GM18519 (cell line): ENCODE measurements at regions not wholly inside any gene's neighbourhood (a gene's known extent, or its start where the extent isn't known, plus 50 kb on each side); places are given as distances from the start of the nearest gene placed in this dataset.
"Not testable (repeated sequence)": the region's sequence is repeated elsewhere in the genome, so short reads cannot be mapped to it uniquely, and the experiment has no call there.

ENCODE experiments used
- ATAC-seq: cut with Tn5 transposase; IDR thresholded peaks from one replicate; pipeline ENCODE4 v1.9.1; 2021; ENCODE audit warnings: mild to moderate bottlenecking, moderate library complexity; ENCODE audit not compliant: unreplicated experiment, low FRiP score

DNA sequence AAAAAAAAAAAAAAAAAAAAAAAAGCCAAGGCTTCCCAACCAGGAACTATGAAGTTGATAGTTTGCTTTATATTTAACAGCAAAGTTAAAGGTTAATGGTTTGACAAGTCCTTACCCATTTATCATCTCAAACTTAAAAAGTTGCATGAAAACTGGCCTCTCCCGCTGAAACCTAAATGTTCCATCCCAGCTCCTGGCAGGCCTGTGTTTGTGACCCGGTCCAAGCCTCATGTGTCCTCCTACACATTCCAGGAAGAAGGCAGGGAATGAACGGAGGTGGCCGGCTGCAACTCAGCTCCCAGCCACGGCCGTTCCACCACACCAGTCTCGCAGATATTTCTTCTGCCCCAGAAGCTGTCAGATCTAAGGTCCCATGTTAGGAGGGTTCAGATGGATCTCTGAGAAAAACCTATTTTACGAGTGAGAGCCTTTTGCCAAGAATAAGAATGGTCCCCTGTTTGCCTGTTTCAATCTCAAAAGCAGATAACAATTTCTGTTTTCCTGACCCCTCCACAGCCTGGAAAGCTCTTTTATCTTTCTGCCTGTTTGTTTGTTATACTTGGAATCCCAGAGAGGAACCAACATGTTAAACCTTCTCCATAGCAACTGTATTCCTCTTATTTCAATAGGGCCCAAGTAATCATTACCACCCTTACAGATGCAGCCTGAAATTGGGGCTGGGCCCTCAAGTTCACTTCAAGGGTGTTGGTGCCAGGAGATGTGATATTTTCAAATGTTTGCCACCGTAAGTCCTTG lies 56.5 kb downstream of the KCTD12 start:
- ATAC-seq, result no peak

DNA sequence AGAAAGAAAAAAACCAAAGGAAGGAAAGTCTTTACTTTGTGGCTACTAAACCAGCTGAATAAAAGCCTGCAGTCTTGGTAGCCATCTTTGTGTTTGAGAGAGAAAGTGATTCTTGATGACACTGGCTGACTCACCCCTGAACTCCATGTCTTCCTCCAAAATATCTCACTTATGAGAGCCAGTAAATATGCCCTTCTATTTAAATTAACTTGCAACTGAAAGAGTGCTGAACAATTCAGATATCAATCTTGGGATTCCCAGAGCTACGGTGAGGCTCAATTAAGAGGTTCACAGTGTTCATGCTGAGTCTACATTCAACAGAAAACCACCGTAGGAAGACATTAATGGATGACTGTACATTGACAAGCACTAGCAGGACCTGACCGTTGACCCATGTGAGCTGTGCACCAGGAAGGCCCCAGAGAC lies 57.9 kb downstream of the KCTD12 start:
- ATAC-seq, result peak; percentile 83

DNA sequence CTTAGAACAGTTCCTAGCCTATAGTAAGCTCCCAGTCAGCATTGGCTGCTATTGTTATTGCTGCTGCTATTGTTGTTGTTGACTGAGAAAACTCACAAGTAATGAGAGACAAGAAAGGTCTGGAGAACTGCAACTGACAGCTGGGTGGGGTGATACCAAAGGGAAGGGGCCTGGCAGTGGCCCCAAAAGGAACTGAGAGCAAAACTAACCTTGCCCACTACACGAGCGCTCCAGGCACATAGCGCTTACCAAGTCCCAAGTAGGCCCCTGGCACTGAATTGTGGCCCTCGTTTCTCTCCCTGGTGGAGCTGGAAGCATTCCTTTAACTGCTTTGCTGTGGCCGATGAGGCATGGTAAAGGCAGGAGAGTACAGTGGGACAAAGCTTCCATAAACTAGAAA lies 59.7 kb downstream of the KCTD12 start:
- ATAC-seq, result no peak

DNA sequence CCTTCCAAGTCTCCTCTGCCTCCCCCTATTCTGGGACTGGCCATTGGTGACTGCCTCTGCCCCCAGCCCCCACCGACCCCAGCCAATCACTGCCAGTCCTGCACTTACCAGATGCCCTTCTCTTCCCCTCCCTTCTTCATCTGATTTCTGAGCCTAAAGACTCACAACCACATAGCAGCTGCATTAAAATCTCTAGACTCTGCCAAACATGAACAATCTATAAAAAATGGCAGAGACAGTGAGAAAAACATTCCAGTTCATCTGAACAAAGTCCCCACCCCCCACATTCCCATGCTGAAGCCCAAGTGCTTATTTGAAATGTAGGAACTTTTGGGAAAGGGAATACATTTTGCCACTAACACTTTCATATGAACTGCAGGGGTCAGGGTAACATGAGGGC lies 60.8 kb downstream of the KCTD12 start:
- ATAC-seq, result no peak

DNA sequence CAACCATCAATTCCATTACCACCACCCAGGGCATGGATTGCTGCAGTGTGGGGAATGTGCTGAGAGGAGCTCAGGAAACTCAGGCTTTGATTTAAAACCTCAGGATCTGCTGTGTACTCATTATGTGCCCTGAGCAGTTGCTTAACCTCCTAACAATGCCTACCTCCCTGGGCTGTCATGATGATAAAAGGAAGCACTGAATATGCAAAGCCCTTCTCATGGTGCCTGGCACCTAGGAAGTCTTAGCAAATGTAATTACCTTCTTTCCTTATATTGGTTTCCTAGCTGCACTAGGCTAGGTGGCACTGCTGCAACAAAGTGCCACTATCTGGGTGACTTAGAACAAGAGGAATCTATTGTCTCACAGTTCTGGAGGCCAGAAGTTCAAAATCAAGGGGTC lies 62.2 kb downstream of the KCTD12 start:
- no peak for ATAC-seq

DNA sequence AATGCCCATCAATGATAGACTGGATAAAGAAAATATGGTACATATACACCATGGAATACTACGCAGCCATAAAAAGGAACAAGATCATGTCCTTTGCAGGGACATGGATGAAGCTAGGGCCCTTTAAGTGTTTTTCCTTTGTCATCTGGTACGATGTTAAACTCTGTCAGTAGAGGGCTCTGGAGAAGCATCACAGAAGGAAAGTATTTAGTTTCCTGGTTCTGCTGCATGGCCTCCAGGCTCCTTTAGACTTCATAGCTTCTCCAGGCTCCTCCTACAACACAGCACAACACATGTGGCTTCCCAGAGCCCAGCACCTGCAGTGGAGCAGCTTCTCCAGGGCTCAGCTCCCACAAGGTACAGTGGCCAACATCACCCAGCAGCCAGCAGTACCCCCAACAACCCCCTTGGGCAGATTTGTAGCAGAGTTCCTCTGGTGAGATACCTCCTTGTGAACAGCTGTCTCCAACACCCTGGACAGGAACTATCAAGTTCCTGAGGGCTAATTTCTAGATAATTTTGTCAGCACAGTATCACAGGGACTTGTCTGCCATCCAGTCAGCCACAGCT lies 63.4 kb downstream of the KCTD12 start:
- ATAC-seq, result peak; percentile 65

DNA sequence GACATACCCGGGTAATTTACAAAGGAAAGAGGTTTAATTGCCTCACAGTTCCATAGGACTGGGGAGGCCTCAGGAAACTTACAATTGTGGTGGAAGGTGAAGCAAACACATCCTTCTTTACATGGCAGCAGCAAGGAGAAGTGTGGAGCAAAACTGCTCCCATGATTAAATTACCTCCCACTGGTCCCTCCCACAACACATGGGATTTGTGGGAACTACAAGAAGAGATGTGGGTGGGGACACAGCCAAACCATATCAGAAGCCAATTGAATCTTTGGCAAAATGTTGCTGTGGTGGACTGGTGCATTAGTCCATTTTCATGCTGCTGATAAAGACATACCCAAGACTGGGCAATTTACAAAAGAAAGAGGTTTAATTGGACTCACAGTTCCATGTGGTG lies 65.0 kb downstream of the KCTD12 start:
- ATAC-seq, result not testable (repeated sequence)

DNA sequence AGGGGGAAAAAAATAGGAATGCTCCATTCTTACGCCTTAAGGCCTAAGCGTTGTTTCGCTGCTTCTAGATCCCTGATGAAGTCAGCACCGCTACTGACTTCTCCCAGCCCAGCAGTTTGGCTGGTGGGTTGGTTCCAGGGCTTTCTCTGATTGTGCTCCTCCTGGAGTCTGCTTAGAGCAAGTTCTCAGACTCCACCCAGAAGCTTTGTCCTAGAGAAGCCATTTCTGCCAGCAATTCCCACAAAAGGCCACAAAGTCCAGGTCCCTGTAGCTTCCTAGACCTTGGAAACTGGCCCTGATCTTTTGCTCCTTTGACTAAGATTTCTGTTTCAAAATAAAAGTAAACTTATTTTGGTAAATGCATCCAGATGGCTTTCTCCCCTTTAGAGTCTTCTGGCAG lies 65.4 kb downstream of the KCTD12 start:
- ATAC-seq, result no peak

DNA sequence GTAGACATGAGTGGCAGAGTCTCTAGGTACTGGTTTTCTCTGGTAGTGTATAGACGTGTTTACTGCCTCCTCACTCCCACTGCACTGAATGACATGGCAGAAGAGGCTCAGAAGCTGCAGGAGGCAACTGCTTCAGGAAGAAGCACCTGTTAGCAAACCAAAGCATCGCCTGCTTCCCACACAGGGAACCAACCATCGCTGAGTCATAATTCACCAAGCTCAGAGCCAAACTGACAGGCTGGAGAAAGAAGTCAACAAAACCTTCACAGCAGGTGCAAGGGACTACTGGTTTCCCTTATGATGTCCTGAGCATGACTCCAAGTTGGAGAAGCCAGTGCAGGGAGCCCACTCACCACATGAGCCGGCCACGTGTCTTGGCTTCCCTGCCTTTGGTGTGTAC lies 69.8 kb downstream of the KCTD12 start:
- no peak for ATAC-seq

DNA sequence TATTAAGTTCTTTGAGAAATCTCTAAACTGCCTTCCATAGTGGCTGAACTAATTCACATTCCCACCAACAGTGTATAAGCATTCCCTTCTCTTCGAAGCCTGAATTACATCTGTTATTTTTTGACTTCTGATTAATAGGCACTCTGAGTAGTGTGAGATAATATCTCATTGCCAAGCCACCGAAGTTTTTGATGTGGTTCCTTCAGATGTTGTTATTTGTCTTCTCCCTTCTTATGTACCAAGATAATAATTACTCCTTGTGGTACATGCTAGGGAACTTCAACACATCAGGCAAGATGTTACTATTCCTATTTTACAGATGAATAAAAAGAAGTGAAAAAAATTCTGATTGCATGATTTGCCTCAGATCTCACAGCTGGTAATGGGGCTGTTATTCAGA lies 70.9 kb downstream of the KCTD12 start:
- ATAC-seq, result no peak

DNA sequence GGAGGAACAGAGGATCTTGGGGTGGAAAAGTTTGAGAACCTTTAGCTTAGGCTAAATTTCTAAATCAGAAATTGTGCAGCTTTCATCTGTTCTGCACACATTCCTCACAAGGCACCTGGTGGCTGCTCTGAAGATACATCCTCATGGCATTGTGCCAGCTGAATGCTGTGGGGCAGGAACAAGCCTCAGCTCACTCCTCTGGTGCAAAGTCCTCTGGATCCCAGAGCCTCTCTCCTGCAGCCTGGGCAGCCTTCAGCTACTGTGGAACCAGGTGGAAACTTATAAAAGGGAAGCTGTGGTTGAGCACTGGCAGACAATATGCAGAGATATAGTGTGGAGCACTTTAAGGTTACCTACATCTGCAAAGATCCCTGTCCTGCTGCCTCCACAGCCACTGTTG lies 72.3 kb downstream of the KCTD12 start:
- ATAC-seq, result no peak

DNA sequence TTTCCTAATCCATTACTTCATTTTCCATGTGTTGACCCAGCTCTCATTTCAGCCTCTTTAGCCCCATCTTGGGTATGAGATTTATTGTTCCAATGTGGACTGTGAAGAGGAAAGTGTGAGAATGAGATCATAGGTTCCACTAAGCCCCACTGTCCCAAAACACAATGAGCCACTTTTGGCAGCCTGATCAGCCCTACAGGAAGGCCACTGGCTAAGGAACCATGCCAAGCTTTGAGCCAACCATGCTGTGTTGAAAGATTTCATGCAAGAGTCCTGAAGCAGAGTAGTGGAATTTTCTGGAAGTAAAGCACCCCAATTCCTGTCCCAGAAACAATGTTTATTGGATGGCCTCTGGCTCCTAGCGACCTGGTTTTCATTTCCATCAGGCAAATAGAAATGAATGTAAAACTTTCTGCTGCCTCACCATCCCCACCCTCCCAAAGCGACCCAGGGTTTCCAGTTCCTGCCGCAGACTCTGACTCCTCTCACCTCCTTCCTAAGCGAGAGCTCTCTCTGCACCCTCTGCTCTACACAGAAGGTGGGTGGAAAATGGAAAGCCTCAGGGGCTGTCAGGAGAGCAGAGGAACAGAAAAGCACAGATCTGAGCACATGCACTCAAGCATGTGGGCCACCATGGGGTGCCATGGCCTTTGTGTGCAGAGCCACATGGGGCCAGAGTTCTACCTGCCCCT lies 73.1 kb downstream of the KCTD12 start:
- ATAC-seq, result no peak

DNA sequence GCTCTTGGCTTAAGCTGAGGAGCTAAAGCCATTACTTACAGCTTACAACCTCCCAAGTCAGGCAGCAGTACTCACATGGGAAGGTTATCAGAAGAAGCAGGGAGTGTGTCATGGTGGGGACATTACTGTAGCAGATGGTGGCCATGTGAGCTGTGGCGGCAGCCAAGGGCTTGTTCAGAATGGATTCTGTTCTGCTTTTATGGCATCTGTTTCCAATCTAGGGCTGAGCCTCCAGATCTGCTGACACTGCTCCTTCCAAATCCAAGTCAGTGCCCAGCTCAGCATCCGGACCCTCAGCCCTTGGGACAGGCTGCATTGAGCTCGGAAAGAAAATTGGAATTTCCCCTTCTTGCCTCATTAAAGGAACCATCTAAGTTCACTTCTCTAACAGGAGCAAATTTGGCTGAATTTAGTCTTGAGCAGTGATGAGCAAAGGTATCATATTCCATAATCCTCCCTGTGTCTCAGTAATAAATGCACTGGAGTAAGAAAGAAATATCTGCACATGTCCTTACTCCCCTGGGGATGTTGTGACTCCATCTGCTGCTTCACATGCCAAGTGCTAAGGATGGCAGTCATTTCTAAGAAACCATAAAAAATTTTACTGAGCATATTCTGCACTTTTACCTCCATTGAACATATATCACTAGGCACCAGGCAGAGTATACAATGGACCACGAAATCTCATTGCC lies 73.9 kb downstream of the KCTD12 start:
- ATAC-seq, result no peak

DNA sequence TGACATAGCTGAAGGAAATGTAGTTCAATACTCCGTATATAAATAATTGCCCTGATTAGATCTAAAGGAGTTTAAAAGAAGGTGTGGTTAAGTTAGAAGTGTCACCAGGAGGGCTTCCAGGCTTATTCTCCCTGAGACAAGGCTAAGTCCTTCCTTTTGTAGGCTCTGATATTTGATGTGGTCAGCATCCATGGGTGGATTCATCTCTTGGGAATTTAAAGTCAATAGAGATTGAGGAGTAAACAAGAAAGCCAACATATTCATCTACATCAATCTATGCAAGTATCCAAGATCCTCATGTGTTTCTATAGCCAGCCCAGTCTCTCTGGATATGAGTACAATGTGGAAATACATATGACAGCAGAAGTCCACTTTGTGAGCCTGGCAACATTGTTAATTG lies 76.8 kb downstream of the KCTD12 start:
- no peak for ATAC-seq

DNA sequence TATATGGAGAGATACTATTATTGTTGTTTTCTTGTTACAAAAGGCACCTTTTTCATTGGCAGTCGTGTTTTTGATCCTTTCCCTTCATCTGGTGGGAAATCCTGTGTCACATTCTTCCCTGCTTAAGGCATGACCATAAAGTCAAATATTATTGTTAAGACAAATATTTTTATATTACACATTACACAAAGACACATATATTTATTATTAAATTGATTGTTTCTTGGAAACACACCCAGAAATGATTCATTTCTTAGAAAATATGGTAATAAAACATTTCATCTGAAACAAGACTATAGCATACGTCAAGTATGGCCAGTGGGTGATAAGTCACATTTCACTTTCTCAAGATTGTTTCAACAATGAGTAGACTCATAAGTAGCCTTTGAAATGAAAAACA lies 77.3 kb downstream of the KCTD12 start:
- ATAC-seq, result no peak

DNA sequence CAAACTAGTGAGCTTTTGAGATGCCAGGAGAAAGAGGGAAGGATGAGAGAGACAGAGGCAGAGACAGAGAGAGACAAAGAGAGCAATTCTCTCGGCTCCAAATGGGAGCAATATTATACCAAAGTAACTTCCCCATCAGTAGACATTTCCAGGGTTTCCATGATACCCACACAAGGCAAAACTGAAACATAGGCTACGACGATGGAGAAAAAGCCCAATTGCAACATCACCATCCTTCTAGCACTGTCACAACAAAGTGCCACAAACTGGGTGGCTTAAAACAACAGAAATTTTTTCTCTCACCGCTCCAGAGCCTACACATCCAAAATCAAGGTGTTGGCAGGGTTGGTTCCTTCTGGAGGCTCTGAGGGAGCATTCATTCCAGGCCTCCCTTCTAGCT lies 81.4 kb downstream of the KCTD12 start:
- ATAC-seq, result no peak

DNA sequence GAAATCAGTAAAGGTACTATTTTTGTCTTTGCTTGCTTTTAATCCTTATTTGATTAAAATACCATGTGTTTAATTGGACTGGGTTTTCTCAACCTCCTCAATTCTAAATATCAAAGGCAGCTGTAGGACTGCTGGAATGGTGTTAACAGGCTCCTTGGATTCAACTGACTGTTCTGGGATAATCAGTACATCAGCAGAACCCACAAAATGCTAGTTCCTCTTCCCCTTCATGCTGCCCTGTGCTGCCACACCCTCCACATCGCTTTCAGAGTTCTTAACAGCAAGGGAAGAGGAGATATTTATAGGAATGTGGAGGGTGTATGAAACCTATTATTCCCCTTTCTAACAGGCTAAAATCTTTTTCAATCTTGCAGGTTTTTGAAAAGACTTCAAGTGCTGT lies 82.4 kb downstream of the KCTD12 start:
- no peak for ATAC-seq

DNA sequence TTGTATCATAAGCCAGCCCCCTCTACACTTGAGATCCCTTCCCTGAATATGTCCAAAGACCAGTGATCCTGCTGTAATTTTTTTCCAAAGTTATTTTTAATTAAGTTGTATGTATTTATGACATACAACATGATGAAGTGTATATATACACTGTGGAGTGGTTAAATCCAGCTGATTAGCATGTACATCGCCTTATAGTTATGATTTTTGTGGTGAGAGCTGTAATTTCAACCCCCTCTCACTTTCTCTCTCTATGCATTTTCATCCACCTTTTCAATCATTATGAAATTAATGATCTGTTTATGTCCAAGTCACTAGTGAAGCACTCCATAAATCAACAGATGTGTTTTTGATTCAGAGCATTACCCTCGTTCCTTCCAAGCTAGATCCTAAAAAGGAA lies 85.3 kb downstream of the KCTD12 start:
- ATAC-seq, result no peak

DNA sequence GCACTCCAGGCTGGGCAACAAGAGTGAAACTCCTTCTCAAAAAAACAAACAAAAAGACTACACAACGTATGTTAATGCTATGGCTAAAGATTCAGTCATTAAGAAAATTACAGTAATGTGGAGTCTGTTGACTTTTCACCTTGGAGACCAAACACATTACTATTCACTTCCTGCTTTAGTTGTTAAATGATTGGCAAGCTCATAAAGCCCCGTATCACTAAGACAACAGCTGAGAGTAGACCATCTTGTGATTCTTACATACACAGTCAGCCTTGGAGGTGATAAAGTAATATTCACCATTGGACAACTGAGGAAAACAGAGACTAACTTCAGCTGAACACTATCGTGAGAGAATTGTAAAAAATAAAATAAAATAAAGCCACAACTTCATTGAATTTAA lies 86.5 kb downstream of the KCTD12 start:
- peak; percentile 49 for ATAC-seq

DNA sequence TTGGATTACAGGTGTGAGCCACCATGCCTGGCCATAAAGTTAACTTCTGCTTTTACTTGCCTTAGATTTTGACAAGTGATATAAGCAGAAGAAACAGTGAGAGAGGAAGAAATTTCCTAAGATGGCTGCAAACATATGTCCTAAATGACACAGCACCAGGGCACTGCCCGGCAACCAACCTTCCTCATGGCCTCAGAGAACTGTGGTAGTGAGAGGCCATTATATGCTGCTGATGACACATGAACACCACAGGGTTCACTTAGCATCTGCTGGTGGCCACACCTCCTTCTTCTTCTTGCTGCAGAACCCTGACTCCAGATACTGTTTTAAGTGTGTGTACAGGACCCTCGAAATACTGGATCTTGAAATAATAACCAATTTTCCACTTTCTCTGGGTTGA lies 88.2 kb downstream of the KCTD12 start:
- ATAC-seq, result no peak

DNA sequence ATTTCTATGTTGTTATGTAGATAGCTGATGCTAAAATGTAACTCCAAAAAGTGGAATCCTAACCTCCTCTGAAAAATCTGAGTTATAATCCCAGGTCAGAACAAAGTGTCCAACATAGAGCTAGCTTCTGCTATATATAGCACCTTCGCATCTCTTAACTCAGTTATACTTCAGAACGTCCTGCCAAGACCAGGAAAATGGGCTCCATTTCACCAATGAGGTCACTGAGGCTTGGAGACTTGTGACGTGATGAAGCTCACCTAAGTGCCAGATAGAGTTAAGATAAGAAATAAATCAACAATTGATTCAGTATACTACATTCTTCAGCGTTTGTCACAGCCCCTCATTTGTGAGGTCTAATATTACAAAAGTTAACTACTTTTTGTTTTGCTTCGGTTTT lies 88.8 kb downstream of the KCTD12 start:
- ATAC-seq, result no peak
